ENCODE measurements at regions not wholly inside any gene's neighbourhood (a gene's known extent, or its start where the extent isn't known, plus 50 kb on each side); places are given as distances from the start of the nearest gene placed in this dataset.
A peak's percentile ranks its signal among the peaks of the same experiment; 100 is the strongest.
"Not testable (repeated sequence)": the region's sequence is repeated elsewhere in the genome, so short reads cannot be mapped to it uniquely, and the experiment has no call there.

- H3K27ac ChIP-seq, result no peak overlapping the region
- TF ChIP-seq, protein P1, sequence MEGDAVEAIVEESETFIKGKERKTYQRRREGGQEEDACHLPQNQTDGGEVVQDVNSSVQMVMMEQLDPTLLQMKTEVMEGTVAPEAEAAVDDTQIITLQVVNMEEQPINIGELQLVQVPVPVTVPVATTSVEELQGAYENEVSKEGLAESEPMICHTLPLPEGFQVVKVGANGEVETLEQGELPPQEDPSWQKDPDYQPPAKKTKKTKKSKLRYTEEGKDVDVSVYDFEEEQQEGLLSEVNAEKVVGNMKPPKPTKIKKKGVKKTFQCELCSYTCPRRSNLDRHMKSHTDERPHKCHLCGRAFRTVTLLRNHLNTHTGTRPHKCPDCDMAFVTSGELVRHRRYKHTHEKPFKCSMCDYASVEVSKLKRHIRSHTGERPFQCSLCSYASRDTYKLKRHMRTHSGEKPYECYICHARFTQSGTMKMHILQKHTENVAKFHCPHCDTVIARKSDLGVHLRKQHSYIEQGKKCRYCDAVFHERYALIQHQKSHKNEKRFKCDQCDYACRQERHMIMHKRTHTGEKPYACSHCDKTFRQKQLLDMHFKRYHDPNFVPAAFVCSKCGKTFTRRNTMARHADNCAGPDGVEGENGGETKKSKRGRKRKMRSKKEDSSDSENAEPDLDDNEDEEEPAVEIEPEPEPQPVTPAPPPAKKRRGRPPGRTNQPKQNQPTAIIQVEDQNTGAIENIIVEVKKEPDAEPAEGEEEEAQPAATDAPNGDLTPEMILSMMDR (conservative IDR thresholded peaks at IDR 0.05), result no peak
Observed at GRCh38 chr2:35461406-35461805, 894.2 kb upstream of the CRIM1 start.

DNA sequence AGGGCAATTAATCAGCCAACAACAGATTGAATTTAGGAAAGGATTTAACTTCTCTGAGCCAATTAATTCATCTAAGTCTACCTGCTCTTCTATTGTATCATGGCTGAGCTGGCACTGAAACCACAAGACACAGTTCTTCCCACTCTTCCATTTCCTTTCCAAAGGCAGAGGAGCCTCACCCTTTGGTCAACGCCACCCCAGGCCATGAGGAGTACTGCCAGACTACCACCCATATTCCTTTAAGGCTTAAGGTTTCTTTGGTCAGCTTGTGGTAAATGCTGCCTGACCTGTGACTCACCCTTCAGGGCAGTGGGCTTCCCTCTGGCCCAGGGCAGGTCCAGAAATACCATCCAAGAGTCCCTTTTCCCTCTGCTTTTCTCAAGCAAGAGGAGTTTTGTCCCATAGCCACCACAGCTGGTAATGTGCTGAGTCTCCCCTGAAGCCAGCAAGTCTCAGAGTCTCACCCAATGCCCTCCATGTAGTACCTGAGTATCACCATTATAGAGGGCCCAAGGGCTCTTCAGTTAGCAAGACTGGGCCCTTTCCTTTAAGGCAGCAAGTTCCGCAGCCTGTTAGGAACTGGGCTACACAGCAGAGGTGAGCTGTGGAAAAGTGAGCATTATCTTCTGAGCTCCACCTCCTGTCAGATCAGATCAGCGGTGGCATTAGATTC is 900.5 kb upstream of the CRIM1 start:
- no peak overlapping the region for H3K27ac ChIP-seq
- TF ChIP-seq, protein P1 (conservative IDR thresholded peaks at IDR 0.05), result peak; percentile 26; the same call in 1 of the 2 replicates

DNA sequence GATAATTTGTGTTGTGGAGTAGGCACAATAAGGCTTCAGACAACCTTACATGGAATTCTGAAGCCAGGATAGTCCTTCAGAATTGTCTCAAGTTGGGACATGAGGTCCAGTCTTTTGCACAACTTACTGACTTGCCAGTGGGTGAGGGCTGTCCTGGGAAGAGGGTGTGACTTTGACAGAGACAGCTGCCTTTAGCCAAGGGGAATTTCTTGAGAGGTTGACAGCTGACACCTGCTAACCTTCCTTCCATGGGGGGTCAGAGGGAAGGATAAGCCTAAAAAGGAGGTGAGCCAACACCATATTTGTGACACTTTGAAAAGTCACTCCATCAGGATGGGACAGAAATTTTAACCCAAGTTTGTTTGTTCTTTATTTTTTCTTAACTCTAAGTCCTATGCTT is 907.8 kb upstream of the CRIM1 start:
- TF ChIP-seq, protein P1 (conservative IDR thresholded peaks at IDR 0.05), result no peak
- no peak overlapping the region for H3K27ac ChIP-seq

DNA sequence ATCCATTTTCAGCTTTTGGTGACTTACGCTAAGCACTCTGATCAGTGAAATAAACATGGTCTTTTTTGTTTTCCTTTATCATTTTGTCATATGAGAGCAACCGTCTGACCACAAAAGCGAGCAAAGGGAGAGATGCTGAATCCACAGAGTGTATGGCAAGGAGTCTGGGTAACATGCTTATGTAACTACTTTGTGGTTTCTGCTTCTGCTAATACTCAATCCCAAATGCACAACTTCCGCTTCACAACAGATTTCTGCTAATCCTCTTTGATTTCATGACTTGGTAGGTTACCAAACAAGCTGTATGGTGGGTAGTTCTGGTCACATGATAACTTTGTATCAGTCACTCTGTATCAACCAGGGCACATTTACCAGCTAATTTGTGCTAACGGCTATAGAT is 908.4 kb upstream of the CRIM1 start:
- H3K27ac ChIP-seq, result no peak overlapping the region
- TF ChIP-seq, protein P1 (conservative IDR thresholded peaks at IDR 0.05), result no peak

DNA sequence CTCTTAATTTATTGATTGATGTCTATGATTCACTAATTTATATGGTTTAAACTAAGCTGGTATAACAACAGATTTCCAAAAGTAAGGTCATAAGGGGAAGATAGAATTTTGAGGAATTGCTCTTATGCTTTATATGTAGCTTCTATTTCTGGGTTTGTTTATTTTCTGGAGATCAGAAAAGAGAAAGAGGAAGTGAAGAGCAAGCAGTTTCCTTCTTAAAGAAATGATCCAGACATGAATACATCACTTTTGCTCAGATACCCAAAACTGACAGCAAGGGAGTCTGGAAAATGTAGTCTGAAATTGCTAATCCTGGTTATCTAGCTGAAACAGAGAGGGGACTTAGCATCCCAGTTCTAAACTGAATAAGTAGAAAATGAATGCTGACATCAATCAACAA is 912.5 kb upstream of the CRIM1 start:
- TF ChIP-seq, protein P1 (conservative IDR thresholded peaks at IDR 0.05), result no peak
- H3K27ac ChIP-seq, result no peak overlapping the region

- not testable (repeated sequence) for H3K27ac ChIP-seq
Observed at GRCh38 chr2:35441575-35441974, 914.0 kb upstream of the CRIM1 start.

- not testable (repeated sequence) for H3K27ac ChIP-seq
Observed at GRCh38 chr2:35440308-35440707, 915.3 kb upstream of the CRIM1 start.

GRCh38 chr2:35436893-35437292 is 918.7 kb upstream of the CRIM1 start:
- not testable (repeated sequence) for H3K27ac ChIP-seq

GRCh38 chr2:35428548-35428947 is 927.0 kb upstream of the CRIM1 start:
- TF ChIP-seq, protein P1 (conservative IDR thresholded peaks at IDR 0.05), result peak; percentile 69
- no peak overlapping the region for H3K27ac ChIP-seq

Data from VCaP (cell line).